GM23338 (cell line): ENCODE measurements at regions not wholly inside any gene's neighbourhood (a gene's known extent, or its start where the extent isn't known, plus 50 kb on each side); places are given as distances from the start of the nearest gene placed in this dataset.

ENCODE experiments used
- ATAC-seq: fragments of 200-7000 bp; cut with Tn5 transposase; 3 replicates; pipeline ENCODE4 v1.9.1; 2020
- DNase-seq: peaks from one replicate; pipeline ENCODE4 v3.0.0-alpha.2; 2015; ENCODE audit warnings: low spot score
- H2AFZ ChIP-seq: fragments of 200-600 bp; sonication (generic); 2 replicates; pipeline ENCODE4 v1.8.0; 2016; ENCODE audit warnings: antibody characterized with exemption, mild to moderate bottlenecking, moderate library complexity
- H3F3A ChIP-seq: fragments of 200-600 bp; sonication (generic); replicated peaks from 2 replicates; pipeline ENCODE4 v1.8.0; 2017; ENCODE audit warnings: antibody characterized with exemption, mixed run types, low read depth
- H3K27ac ChIP-seq: fragments of 200-600 bp; sonication (generic); 2 replicates; pipeline ENCODE4 v1.6.1; 2016; ENCODE audit warnings: low read depth
- H3K27me3 ChIP-seq: fragments of 200-600 bp; sonication (generic); 2 replicates; pipeline ENCODE4 v1.8.0; 2016; ENCODE audit warnings: mild to moderate bottlenecking, mixed run types, moderate library complexity; ENCODE audit not compliant: insufficient read depth
- H3K36me3 ChIP-seq: fragments of 200-600 bp; sonication (generic); 2 replicates; pipeline ENCODE4 v1.8.0; 2016; ENCODE audit warnings: mild to moderate bottlenecking; ENCODE audit not compliant: insufficient read depth
- H3K4me1 ChIP-seq: fragments of 200-600 bp; sonication (generic); 2 replicates; pipeline ENCODE4 v1.8.0; 2016; ENCODE audit warnings: mild to moderate bottlenecking, moderate library complexity; ENCODE audit not compliant: insufficient read depth
- H3K4me2 ChIP-seq: fragments of 200-600 bp; sonication (generic); 2 replicates; pipeline ENCODE4 v1.7.1; 2017; ENCODE audit warnings: mixed run types
- H3K4me3 ChIP-seq: fragments of 200-600 bp; sonication (generic); 2 replicates; pipeline ENCODE4 v1.6.1; 2016; ENCODE audit warnings: mixed run types
- H3K79me2 ChIP-seq: fragments of 200-600 bp; sonication (generic); replicated peaks from 2 replicates; pipeline ENCODE4 v1.8.0; 2017; ENCODE audit warnings: mild to moderate bottlenecking; ENCODE audit not compliant: insufficient read depth
- H3K9me2 ChIP-seq: fragments of 200-600 bp; sonication (generic); 2 replicates; pipeline ENCODE4 v1.8.0; 2017; ENCODE audit not compliant: insufficient read depth
- H4K20me1 ChIP-seq: fragments of 200-600 bp; sonication (generic); replicated peaks from 2 replicates; pipeline ENCODE4 v1.8.0; 2017; ENCODE audit warnings: mild to moderate bottlenecking; ENCODE audit not compliant: insufficient read depth
- H3K27ac Mint-ChIP-seq: 2 replicates; pipeline ENCODE4 v1.8.0; 2020; ENCODE audit warnings: inconsistent platforms, mild to moderate bottlenecking, moderate library complexity, mixed read lengths
- H3K27me3 Mint-ChIP-seq: 3 replicates; pipeline ENCODE4 v1.8.0; 2022; ENCODE audit warnings: low read depth, mild to moderate bottlenecking, moderate library complexity, mixed read lengths, inconsistent platforms; ENCODE audit not compliant: insufficient read depth, poor library complexity
- H3K36me3 Mint-ChIP-seq: 3 replicates; pipeline ENCODE4 v1.8.0; 2021; ENCODE audit warnings: low read depth, mild to moderate bottlenecking, inconsistent platforms, moderate library complexity, mixed read lengths
- H3K4me1 Mint-ChIP-seq: 3 replicates; pipeline ENCODE4 v1.8.0; 2020; ENCODE audit warnings: mild to moderate bottlenecking, inconsistent platforms, mixed read lengths
- H3K4me3 Mint-ChIP-seq: 3 replicates; pipeline ENCODE4 v1.8.0; 2021; ENCODE audit warnings: moderate library complexity, mild to moderate bottlenecking, inconsistent platforms, mixed read lengths
- H3K9me3 Mint-ChIP-seq: 3 replicates; pipeline ENCODE4 v1.8.0; 2020; ENCODE audit warnings: moderate library complexity, mild to moderate bottlenecking, inconsistent platforms, mixed read lengths
- CREB1 ChIP-seq: fragments of 250-450 bp; sonication (Bioruptor Pico); IDR thresholded peaks from 2 replicates; pipeline ENCODE4 v1.5.0; 2020; ENCODE audit warnings: low read depth, mild to moderate bottlenecking, moderate library complexity
- CTCF ChIP-seq, 2 experiments: fragments of 200-600 bp in 1 of 2; sonication (generic) in 1 of 2; conservative IDR thresholded peaks; 2 replicates each; pipeline versions ENCODE4 v1.5.1 to v1.6.1; 2016 to 2017; ENCODE audit warnings: antibody characterized with exemption in 2 of 2, low read depth in 2 of 2, mild to moderate bottlenecking in 2 of 2, moderate library complexity in 1 of 2
- ETS1 ChIP-seq: IDR thresholded peaks from 2 replicates; pipeline ENCODE4 v1.6.1; 2016; ENCODE audit warnings: antibody characterized with exemption
- EZH2 ChIP-seq: fragments of 200-600 bp; sonication (generic); IDR thresholded peaks from one replicate; pipeline ENCODE4 v1.8.0; 2017; ENCODE audit warnings: antibody characterized with exemption, mild to moderate bottlenecking, low read depth; ENCODE audit not compliant: unreplicated experiment
- EZH2phosphoT487 ChIP-seq: fragments of 200-600 bp; sonication (generic); IDR thresholded peaks from one replicate; pipeline ENCODE4 v1.8.1; 2018; ENCODE audit warnings: antibody characterized with exemption; ENCODE audit not compliant: unreplicated experiment
- JUNB ChIP-seq: IDR thresholded peaks from one replicate; pipeline ENCODE4 v1.6.1; 2016; ENCODE audit warnings: antibody characterized with exemption; ENCODE audit not compliant: unreplicated experiment
- NANOG ChIP-seq: IDR thresholded peaks from 2 replicates; pipeline ENCODE4 v1.6.1; 2016; ENCODE audit warnings: antibody characterized with exemption, borderline replicate concordance
- POLR2AphosphoS5 ChIP-seq: IDR thresholded peaks from 2 replicates; pipeline ENCODE4 v1.6.1; 2016; ENCODE audit warnings: antibody characterized with exemption, low read depth
- REST ChIP-seq: IDR thresholded peaks from one replicate; pipeline ENCODE4 v1.6.1; 2018; ENCODE audit warnings: antibody characterized with exemption; ENCODE audit not compliant: unreplicated experiment
- STAT1 ChIP-seq: IDR thresholded peaks from one replicate; pipeline ENCODE4 v1.6.1; 2016; ENCODE audit warnings: antibody characterized with exemption; ENCODE audit not compliant: unreplicated experiment
- ZNF114 ChIP-seq: fragments of 250-450 bp; sonication (Bioruptor Pico); IDR thresholded peaks from 2 replicates; pipeline ENCODE4 v1.5.0; 2020; ENCODE audit warnings: mild to moderate bottlenecking, moderate library complexity
- ZNF331 ChIP-seq: fragments of 250-450 bp; sonication (Bioruptor Pico); IDR thresholded peaks from 2 replicates; pipeline ENCODE4 v1.5.0; 2020; ENCODE audit warnings: low read depth, mild to moderate bottlenecking, moderate library complexity
- ZNF462 ChIP-seq: fragments of 250-450 bp; sonication (Bioruptor Pico); IDR thresholded peaks from 2 replicates; pipeline ENCODE4 v1.5.0; 2020; ENCODE audit warnings: mild to moderate bottlenecking, moderate library complexity

GRCh38 chr14:97156705-97157104 lies 359.5 kb downstream of the VRK1 start:
- H3K27me3 ChIP-seq, result no peaks in the 10 kb centered on the region
- H3K4me1 ChIP-seq, result no peaks in the 10 kb centered on the region; the same call in 1 of the 2 replicates
- no peaks in the 10 kb centered on the region for H4K20me1 ChIP-seq
- no peak overlapping the region for H3K4me2 ChIP-seq
- no peaks in the 10 kb centered on the region; the same call in 1 of the 2 replicates for H3K9me2 ChIP-seq
- no peaks in the 10 kb centered on the region for H3F3A ChIP-seq
- Mint-ChIP-seq H3K4me3 (no peak overlapping the region), H3K36me3 (peaks cover 12% of the 10 kb centered on the region), H3K4me1 (peaks cover 15% of the 10 kb centered on the region), H3K9me3 (peaks cover 20% of the 10 kb centered on the region), H3K27me3 (peaks cover 3% of the 10 kb centered on the region), H3K27ac (no peak overlapping the region)
- no peak overlapping the region for H3K4me3 ChIP-seq
- DNase-seq (no peak), ATAC-seq (no peak)
- no peak overlapping the region for H3K27ac ChIP-seq
- no peaks in the 10 kb centered on the region for H3K36me3 ChIP-seq
- TF ChIP-seq EZH2 (no peak), JUNB (no peak), ZNF114 (CRISPR knock-in tag) (no peak), NANOG (no peak), EZH2phosphoT487 (no peak), ETS1 (no peak), POLR2AphosphoS5 (no peak), ZNF462 (CRISPR knock-in tag) (no peak), REST (no peak), CREB1 (CRISPR knock-in tag) (no peak), CTCF (conservative IDR thresholded peaks at IDR 0.05; ENCODE audit: low read depth in 2 of 2) (no peak), STAT1 (no peak), ZNF331 (CRISPR knock-in tag) (no peak)
- no peak overlapping the region for H2AFZ ChIP-seq
- H3K79me2 ChIP-seq, result no peaks in the 10 kb centered on the region
